SK-N-SH (cell line): ENCODE measurements at regions not wholly inside any gene's neighbourhood (a gene's known extent, or its start where the extent isn't known, plus 50 kb on each side); places are given as distances from the start of the nearest gene placed in this dataset.

ENCODE experiments used
- CTCF ChIA-PET: fragments of 300-600, 350-600 bp; formaldehyde crosslinking; extraction: SDS; loops from one replicate; lab custom pipeline; 2021; lab: Yijun Ruan, JAX
- POLR2A ChIA-PET: fragments of 350-600 bp; sonication (Branson Sonifier 250); formaldehyde crosslinking; extraction: SDS; loops from one replicate; lab custom pipeline; 2020; ENCODE audit warnings: antibody characterized with exemption, inconsistent platforms; lab: Yijun Ruan, JAX
- DNase-seq: peaks from one replicate; pipeline ENCODE4 v3.0.0; 2012
- H2AFZ ChIP-seq: fragments of 200-600 bp; sonication (generic); 2 replicates; pipeline ENCODE4 v1.8.1; 2016; ENCODE audit warnings: antibody characterized with exemption, mild to moderate bottlenecking, low read depth
- H3F3A ChIP-seq: fragments of 200-600 bp; sonication (generic); replicated peaks from 2 replicates; pipeline ENCODE3; 2016; ENCODE audit warnings: antibody characterized with exemption, mild to moderate bottlenecking; ENCODE audit not compliant: insufficient read depth
- H3K27ac ChIP-seq, 2 experiments: fragments of 200-500 bp in 1 of 2; fragments of 200-600 bp in 1 of 2; sonication (Bioruptor generic) in 1 of 2; sonication (generic), shearing (Covaris generic) in 1 of 2; 2 replicates each; pipeline versions ENCODE4 v1.5.1 to v1.6.1; 2014 to 2016; ENCODE audit warnings: low read depth in 2 of 2, inconsistent platforms in 1 of 2, low read length in 1 of 2, mild to moderate bottlenecking in 1 of 2, mixed read lengths in 1 of 2
- H3K27me3 ChIP-seq: fragments of 200-600 bp; sonication (generic), shearing (Covaris generic); 2 replicates; pipeline ENCODE4 v1.6.1; 2016; ENCODE audit warnings: mixed run types; ENCODE audit not compliant: insufficient read depth
- H3K36me3 ChIP-seq, 2 experiments: fragments of 200-500 bp in 1 of 2; fragments of 200-600 bp in 1 of 2; sonication (Bioruptor generic) in 1 of 2; sonication (generic) in 1 of 2; replicated peaks in 1 of 2; 2 replicates each; pipeline versions ENCODE3 to v1.5.1; 2014 to 2016; ENCODE audit warnings: low read length in 1 of 2, mild to moderate bottlenecking in 1 of 2; ENCODE audit not compliant: insufficient read depth in 2 of 2, control insufficient read depth in 1 of 2
- H3K4me1 ChIP-seq, 2 experiments: fragments of 200-500 bp in 1 of 2; fragments of 200-600 bp in 1 of 2; sonication (Bioruptor generic) in 1 of 2; sonication (generic), shearing (Covaris generic) in 1 of 2; 2 replicates each; pipeline versions ENCODE4 v1.5.1 to v1.6.1; 2014 to 2016; ENCODE audit warnings: low read depth in 1 of 2, low read length in 1 of 2, mixed run types in 1 of 2; ENCODE audit not compliant: insufficient read depth in 2 of 2, control insufficient read depth in 1 of 2
- H3K4me2 ChIP-seq: fragments of 200-600 bp; sonication (generic), shearing (Covaris generic); 2 replicates; pipeline ENCODE4 v1.6.1; 2017; ENCODE audit warnings: mixed run types
- H3K4me3 ChIP-seq, 2 experiments: fragments of 200-500 bp in 1 of 2; fragments of 200-600 bp in 1 of 2; sonication (Bioruptor generic) in 1 of 2; sonication (generic), shearing (Covaris generic) in 1 of 2; 2 replicates each; pipeline versions ENCODE4 v1.5.1 to v1.8.1; 2014 to 2016; ENCODE audit warnings: low read depth in 2 of 2, inconsistent platforms in 1 of 2, low read length in 1 of 2, mild to moderate bottlenecking in 1 of 2, mixed read lengths in 1 of 2, moderate library complexity in 1 of 2
- H3K79me2 ChIP-seq: fragments of 200-600 bp; sonication (generic); 2 replicates; pipeline ENCODE4 v1.8.1; 2017; ENCODE audit warnings: mild to moderate bottlenecking; ENCODE audit not compliant: insufficient read depth
- H3K9ac ChIP-seq: fragments of 200-600 bp; sonication (generic); 2 replicates; pipeline ENCODE4 v1.6.1; 2017; ENCODE audit warnings: mixed run types
- H3K9me2 ChIP-seq: fragments of 200-600 bp; sonication (generic); 2 replicates; pipeline ENCODE4 v1.6.1; 2017; ENCODE audit warnings: mixed run types
- H3K9me3 ChIP-seq: fragments of 200-600 bp; sonication (generic); 2 replicates; pipeline ENCODE4 v1.6.1; 2017; ENCODE audit warnings: mixed run types, mild to moderate bottlenecking, moderate library complexity
- H4K20me1 ChIP-seq: fragments of 200-600 bp; sonication (generic); 2 replicates; pipeline ENCODE4 v1.6.1; 2017; ENCODE audit warnings: mild to moderate bottlenecking, mixed run types; ENCODE audit not compliant: insufficient read depth
- CHD2 ChIP-seq: fragments of 150-350 bp; IDR thresholded peaks from 2 replicates; pipeline ENCODE4 v1.6.1; 2018; ENCODE audit warnings: low read length; ENCODE audit not compliant: partially characterized antibody
- FOSL2 ChIP-seq: IDR thresholded peaks from 2 replicates; pipeline ENCODE4 v1.4.0; 2012; ENCODE audit warnings: low read depth, mild to moderate bottlenecking, moderate library complexity, borderline replicate concordance
- JUND ChIP-seq: IDR thresholded peaks from 2 replicates; pipeline ENCODE4 v1.4.0; 2012
- MEF2A ChIP-seq: IDR thresholded peaks from 2 replicates; pipeline ENCODE4 v1.4.0; 2012; ENCODE audit warnings: low read depth, borderline replicate concordance
- NFIC ChIP-seq: IDR thresholded peaks from 2 replicates; pipeline ENCODE4 v1.4.0; 2012; ENCODE audit warnings: borderline replicate concordance
- POLR2AphosphoS5 ChIP-seq: IDR thresholded peaks from 2 replicates; pipeline ENCODE4 v1.6.1; 2012; ENCODE audit warnings: low read depth, low read length
- RXRA ChIP-seq: IDR thresholded peaks from 2 replicates; pipeline ENCODE4 v1.4.0; 2012; ENCODE audit warnings: low read depth, mild to moderate bottlenecking, borderline replicate concordance
- SIN3A ChIP-seq: IDR thresholded peaks from 2 replicates; pipeline ENCODE4 v1.6.1; 2012; ENCODE audit warnings: low read depth, mild to moderate bottlenecking, low read length, moderate library complexity, borderline replicate concordance
- TAF1 ChIP-seq: IDR thresholded peaks from 2 replicates; pipeline ENCODE4 v1.6.1; 2012; ENCODE audit warnings: low read depth, mild to moderate bottlenecking, low read length, moderate library complexity, borderline replicate concordance
- TCF12 ChIP-seq: IDR thresholded peaks from 2 replicates; pipeline ENCODE4 v1.4.0; 2012
- TEAD4 ChIP-seq: IDR thresholded peaks from 2 replicates; pipeline ENCODE4 v1.4.0; 2012; ENCODE audit warnings: mild to moderate bottlenecking, borderline replicate concordance; ENCODE audit not compliant: insufficient read depth
- YY1 ChIP-seq: IDR thresholded peaks from 2 replicates; pipeline ENCODE4 v1.4.0; 2012; ENCODE audit warnings: low read depth, mild to moderate bottlenecking
- WGBS: methylation state at CpG from one replicate; pipeline ENCODE4 v1.1.6; 2017; ENCODE audit warnings: low lambda C conversion rate; 5-methylcytosine and 5-hydroxymethylcytosine counted together
- TF ChIP-seq, protein P1 (sequence below): IDR thresholded peaks from 2 replicates; pipeline ENCODE4 v1.4.0; 2012; ENCODE audit warnings: low read depth, borderline replicate concordance
- TF ChIP-seq, protein P2 (sequence below): IDR thresholded peaks from 2 replicates; pipeline ENCODE4 v1.4.0; 2012; ENCODE audit warnings: low read depth
- TF ChIP-seq, protein P3 (sequence below): IDR thresholded peaks from 2 replicates; pipeline ENCODE4 v1.4.0; 2012; ENCODE audit warnings: low read depth, borderline replicate concordance
- TF ChIP-seq, protein P4 (sequence below): fragments of 200-600 bp; sonication (generic); IDR thresholded peaks from 2 replicates; pipeline ENCODE4 v1.6.1; 2017; ENCODE audit warnings: antibody characterized with exemption, mild to moderate bottlenecking, moderate library complexity
- TF ChIP-seq, protein P5 (sequence below): fragments of 150-350 bp; IDR thresholded peaks from 2 replicates; pipeline ENCODE4 v1.6.1; 2017; ENCODE audit warnings: antibody characterized with exemption, low read length, low read depth, borderline replicate concordance
- TF ChIP-seq, protein P6 (sequence below): IDR thresholded peaks from 2 replicates; pipeline ENCODE4; 2012

DNA sequence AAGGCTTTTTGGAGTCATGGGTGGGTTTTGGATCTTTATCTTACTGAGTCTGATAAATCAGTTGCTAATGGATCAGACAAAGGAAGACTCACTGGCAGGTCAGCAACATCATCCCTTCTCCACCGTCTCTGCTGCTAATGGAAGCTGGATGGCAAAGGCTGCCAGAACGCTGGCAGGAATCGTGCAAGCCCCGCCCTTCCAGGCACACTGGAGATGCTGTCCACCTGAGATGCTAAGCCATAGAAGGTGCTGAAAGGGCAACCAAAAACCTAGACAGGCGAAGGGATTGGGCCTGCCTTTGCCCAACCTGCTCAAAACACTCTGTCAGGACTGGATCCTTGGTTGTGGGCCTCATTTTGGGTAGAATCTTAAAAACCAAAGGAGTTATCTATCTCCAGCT, 139.5 kb upstream of the FSTL4 start (continued):
- TF ChIP-seq, protein P1, sequence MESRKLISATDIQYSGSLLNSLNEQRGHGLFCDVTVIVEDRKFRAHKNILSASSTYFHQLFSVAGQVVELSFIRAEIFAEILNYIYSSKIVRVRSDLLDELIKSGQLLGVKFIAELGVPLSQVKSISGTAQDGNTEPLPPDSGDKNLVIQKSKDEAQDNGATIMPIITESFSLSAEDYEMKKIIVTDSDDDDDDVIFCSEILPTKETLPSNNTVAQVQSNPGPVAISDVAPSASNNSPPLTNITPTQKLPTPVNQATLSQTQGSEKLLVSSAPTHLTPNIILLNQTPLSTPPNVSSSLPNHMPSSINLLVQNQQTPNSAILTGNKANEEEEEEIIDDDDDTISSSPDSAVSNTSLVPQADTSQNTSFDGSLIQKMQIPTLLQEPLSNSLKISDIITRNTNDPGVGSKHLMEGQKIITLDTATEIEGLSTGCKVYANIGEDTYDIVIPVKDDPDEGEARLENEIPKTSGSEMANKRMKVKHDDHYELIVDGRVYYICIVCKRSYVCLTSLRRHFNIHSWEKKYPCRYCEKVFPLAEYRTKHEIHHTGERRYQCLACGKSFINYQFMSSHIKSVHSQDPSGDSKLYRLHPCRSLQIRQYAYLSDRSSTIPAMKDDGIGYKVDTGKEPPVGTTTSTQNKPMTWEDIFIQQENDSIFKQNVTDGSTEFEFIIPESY = no peak
- no peak for TF ChIP-seq RXRA

DNA sequence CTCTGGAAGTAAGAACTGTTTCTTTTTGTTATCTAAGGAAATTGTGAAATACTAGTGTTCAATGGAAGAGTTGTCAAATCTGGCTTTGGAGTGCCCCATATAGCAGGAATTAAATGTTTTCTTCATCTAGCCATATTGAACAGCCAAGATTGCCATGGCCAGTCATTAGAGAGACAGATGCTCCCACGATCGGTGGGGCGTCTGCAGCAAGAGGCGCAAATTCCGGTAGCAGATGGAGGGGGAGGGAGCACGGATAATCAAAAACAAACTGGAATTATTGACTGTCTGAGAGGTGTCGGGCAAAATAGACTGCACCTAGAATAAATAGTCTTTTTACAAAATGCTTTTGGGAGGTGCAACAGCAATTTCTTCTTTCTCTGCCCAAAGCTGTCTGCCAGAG, 139.1 kb upstream of the FSTL4 start:
- Histone ChIP-seq H3K4me3 (no peak overlapping the region), H3K4me2 (no peak overlapping the region), H3K9me3 (no peaks in the 10 kb centered on the region), H3K4me1 (peaks cover 0 to 15% of the 10 kb centered on the region in 2 experiments; a peak in 1 of 4 replicates), H3K9ac (no peak overlapping the region), H2AFZ (no peak overlapping the region), H3F3A (no peaks in the 10 kb centered on the region), H3K36me3 (no peaks in the 10 kb centered on the region), H3K9me2 (no peaks in the 10 kb centered on the region), H3K79me2 (no peaks in the 10 kb centered on the region), H3K27me3 (peaks cover 5% of the 10 kb centered on the region; the same call in 1 of the 2 replicates), H4K20me1 (no peaks in the 10 kb centered on the region), H3K27ac (no peak overlapping the region; a peak in 1 of 4 replicates)
- ChIA-PET POLR2A (no interaction called here), CTCF (no interaction called here)
- TF ChIP-seq SIN3A = no peak
- no peak for TF ChIP-seq JUND
- TF ChIP-seq CHD2 = no peak
- TF ChIP-seq NFIC = no peak
- TF ChIP-seq YY1 = no peak
- no peak for TF ChIP-seq MEF2A
- TF ChIP-seq TCF12 = no peak
- no peak for TF ChIP-seq TAF1
- TF ChIP-seq TEAD4 = no peak
- 62% methylated on average over 7 of the region's 7 CpGs for WGBS
- no peak for DNase-seq

DNA sequence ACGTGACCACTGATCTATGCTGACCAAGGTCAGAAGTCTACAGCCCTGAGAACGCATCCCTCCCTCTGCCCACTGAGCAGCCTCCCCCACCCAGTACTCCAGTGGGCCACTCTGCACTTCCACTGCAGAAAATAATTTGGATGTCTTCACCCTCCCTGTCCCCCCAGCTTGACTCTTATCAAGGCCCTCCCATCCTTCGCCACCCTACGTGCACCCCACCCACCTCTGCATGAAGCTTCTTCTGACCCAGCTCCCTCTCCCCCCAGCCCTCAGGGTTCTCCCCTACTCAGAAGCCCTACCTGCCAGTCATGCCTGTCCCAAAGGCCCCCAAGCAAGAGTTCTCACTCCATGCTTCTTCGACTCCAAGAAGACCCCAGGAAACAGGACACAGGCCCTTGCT, 138.5 kb upstream of the FSTL4 start:
- Histone ChIP-seq H3K9ac (no peak overlapping the region), H3K79me2 (no peaks in the 10 kb centered on the region), H3K4me3 (no peak overlapping the region), H3K4me1 (peaks cover 0 to 15% of the 10 kb centered on the region in 2 experiments; a peak in 1 of 4 replicates), H3K27me3 (peaks cover 5% of the 10 kb centered on the region; the same call in 1 of the 2 replicates), H3K4me2 (no peak overlapping the region), H3K9me2 (no peaks in the 10 kb centered on the region), H2AFZ (no peak overlapping the region), H3K9me3 (no peaks in the 10 kb centered on the region), H3K27ac (no peak overlapping the region), H3F3A (no peaks in the 10 kb centered on the region), H3K36me3 (no peaks in the 10 kb centered on the region), H4K20me1 (no peaks in the 10 kb centered on the region)
- POLR2A ChIA-PET = no interaction called here
- DNase-seq = no peak
- WGBS = 50% methylated on average over 4 of the region's 5 CpGs
- CTCF ChIA-PET = no interaction called here
- TF ChIP-seq, protein P2, sequence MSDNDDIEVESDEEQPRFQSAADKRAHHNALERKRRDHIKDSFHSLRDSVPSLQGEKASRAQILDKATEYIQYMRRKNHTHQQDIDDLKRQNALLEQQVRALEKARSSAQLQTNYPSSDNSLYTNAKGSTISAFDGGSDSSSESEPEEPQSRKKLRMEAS = no peak
- TF ChIP-seq, protein P3, sequence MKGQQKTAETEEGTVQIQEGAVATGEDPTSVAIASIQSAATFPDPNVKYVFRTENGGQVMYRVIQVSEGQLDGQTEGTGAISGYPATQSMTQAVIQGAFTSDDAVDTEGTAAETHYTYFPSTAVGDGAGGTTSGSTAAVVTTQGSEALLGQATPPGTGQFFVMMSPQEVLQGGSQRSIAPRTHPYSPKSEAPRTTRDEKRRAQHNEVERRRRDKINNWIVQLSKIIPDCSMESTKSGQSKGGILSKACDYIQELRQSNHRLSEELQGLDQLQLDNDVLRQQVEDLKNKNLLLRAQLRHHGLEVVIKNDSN = no peak
- TF ChIP-seq FOSL2 (no peak), POLR2AphosphoS5 (no peak)
- TF ChIP-seq, protein P4, sequence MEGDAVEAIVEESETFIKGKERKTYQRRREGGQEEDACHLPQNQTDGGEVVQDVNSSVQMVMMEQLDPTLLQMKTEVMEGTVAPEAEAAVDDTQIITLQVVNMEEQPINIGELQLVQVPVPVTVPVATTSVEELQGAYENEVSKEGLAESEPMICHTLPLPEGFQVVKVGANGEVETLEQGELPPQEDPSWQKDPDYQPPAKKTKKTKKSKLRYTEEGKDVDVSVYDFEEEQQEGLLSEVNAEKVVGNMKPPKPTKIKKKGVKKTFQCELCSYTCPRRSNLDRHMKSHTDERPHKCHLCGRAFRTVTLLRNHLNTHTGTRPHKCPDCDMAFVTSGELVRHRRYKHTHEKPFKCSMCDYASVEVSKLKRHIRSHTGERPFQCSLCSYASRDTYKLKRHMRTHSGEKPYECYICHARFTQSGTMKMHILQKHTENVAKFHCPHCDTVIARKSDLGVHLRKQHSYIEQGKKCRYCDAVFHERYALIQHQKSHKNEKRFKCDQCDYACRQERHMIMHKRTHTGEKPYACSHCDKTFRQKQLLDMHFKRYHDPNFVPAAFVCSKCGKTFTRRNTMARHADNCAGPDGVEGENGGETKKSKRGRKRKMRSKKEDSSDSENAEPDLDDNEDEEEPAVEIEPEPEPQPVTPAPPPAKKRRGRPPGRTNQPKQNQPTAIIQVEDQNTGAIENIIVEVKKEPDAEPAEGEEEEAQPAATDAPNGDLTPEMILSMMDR = no peak
- TF ChIP-seq, protein P5, sequence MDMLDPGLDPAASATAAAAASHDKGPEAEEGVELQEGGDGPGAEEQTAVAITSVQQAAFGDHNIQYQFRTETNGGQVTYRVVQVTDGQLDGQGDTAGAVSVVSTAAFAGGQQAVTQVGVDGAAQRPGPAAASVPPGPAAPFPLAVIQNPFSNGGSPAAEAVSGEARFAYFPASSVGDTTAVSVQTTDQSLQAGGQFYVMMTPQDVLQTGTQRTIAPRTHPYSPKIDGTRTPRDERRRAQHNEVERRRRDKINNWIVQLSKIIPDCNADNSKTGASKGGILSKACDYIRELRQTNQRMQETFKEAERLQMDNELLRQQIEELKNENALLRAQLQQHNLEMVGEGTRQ = no peak
- TF ChIP-seq, protein P6, sequence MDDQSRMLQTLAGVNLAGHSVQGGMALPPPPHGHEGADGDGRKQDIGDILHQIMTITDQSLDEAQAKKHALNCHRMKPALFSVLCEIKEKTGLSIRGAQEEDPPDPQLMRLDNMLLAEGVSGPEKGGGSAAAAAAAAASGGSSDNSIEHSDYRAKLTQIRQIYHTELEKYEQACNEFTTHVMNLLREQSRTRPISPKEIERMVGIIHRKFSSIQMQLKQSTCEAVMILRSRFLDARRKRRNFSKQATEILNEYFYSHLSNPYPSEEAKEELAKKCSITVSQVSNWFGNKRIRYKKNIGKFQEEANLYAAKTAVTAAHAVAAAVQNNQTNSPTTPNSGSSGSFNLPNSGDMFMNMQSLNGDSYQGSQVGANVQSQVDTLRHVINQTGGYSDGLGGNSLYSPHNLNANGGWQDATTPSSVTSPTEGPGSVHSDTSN = no peak
- TF ChIP-seq, protein P1 = no peak
